ENCODE measurements at regions not wholly inside any gene's neighbourhood (a gene's known extent, or its start where the extent isn't known, plus 50 kb on each side); places are given as distances from the start of the nearest gene placed in this dataset.

DNA sequence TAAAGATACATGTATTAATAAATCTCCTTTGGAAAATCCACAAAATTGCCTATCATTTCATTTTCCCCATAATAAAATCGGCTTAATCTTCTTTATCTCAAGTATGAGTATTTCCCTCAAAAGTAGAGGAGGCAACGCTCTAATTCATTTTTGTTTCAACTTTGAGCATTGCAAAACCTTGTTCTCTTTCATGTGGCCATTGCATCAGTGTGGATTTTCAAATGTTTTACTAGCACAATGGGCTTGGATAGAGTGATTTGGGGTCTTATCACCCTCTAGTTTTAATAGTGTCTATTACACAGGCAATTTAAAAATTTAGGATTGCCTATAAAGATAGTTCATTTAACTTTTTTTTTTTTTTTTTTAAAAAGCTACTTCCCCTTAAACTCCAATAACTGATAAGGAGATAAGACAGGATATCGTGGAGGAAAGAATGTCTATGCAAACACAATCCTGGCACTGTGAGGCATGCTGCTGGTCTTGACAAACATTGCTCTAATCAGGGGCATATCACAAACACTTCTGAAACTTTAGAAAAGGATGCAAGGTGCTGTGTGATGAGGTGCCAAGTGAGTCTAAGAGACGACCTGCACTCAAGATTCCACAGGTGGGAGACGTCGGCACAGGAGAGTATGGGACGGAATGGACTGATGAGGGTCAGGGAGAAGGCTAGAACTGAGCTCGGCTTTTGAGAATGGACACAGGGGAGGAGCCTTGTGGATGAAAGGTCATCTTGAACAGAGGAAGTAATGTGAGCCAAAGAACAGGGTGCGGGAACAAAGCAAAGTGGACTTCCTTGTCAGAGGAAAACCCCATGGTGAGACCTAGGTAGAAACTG lies 199.7 kb downstream of the IRS2 start:
- Histone ChIP-seq H3K36me3 (ENCODE audit: control insufficient read depth, insufficient read depth, low read length) (no peaks in the 10 kb centered on the region), H3K9me3 (ENCODE audit: control insufficient read depth, insufficient read depth, low read length) (no peaks in the 10 kb centered on the region), H3K9ac (ENCODE audit: low read depth, low read length) (no peak overlapping the region), H3K4me1 (ENCODE audit: control insufficient read depth, insufficient read depth, low read length) (peaks cover 2% of the 10 kb centered on the region), H3K4me3 (ENCODE audit: low read depth, low read length) (no peak overlapping the region), H3K27me3 (ENCODE audit: control insufficient read depth, insufficient read depth, low read length) (no peaks in the 10 kb centered on the region)

DNA sequence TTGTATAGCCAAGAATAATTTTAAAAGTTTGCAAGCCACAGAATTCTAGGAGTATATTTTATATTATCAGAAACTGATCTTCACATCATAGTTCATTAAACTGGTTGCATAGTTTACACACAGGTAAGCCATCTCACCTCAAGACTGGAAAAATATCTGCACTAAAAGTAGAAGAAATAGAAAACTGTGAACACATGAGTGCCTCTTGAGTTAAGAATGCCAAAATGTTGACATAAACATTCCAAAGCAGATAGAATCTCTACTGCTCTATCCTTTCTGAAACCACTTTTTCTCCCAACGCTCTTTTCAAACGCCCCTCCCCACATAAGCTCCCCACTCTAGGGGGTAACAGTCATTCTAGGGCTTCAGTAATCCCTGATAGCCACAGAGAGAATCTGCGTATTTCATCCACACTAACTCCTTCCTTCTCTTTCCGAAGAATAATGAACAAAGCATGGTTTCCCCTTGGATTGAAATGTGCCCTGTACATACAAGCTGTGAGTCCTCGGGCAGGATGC lies 201.5 kb downstream of the IRS2 start:
- no peak overlapping the region for H3K4me3 ChIP-seq (ENCODE audit: low read depth, low read length)
- H3K36me3 ChIP-seq (ENCODE audit: control insufficient read depth, insufficient read depth, low read length), result no peaks in the 10 kb centered on the region
- H3K27me3 ChIP-seq (ENCODE audit: control insufficient read depth, insufficient read depth, low read length), result no peaks in the 10 kb centered on the region
- H3K9ac ChIP-seq (ENCODE audit: low read depth, low read length), result no peak overlapping the region
- peaks cover 2% of the 10 kb centered on the region for H3K4me1 ChIP-seq (ENCODE audit: control insufficient read depth, insufficient read depth, low read length)
- H3K9me3 ChIP-seq (ENCODE audit: control insufficient read depth, insufficient read depth, low read length), result no peaks in the 10 kb centered on the region

DNA sequence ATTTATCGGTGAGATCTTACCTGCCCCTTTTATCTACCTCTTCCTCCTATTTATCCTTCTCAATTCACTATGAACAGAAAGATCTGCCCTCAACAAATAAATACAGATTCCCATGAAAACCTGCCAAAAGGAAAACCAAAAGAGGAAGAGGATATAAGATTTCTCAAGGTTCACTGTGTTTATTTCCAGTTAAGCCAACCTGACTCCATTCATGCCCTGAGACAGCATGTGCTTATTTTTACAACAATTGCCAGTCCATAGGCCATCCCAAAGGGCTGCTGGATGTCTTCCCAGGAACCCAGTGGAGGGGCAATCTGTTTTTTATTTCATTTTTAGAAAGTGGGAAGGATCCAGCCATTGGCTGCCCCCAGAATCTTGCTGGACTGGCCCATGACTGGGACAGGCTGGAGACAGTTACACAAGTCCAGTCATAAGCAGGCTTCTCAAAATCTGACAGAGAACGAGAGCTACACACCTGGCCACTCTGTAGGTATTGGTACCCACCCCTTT lies 209.1 kb downstream of the IRS2 start:
- Histone ChIP-seq H3K9me3 (ENCODE audit: control insufficient read depth, insufficient read depth, low read length) (no peaks in the 10 kb centered on the region), H3K4me3 (ENCODE audit: low read depth, low read length) (no peak overlapping the region), H3K36me3 (ENCODE audit: control insufficient read depth, insufficient read depth, low read length) (no peaks in the 10 kb centered on the region), H3K27me3 (ENCODE audit: control insufficient read depth, insufficient read depth, low read length) (no peaks in the 10 kb centered on the region), H3K9ac (ENCODE audit: low read depth, low read length) (no peak overlapping the region), H3K4me1 (ENCODE audit: control insufficient read depth, insufficient read depth, low read length) (no peaks in the 10 kb centered on the region)

DNA sequence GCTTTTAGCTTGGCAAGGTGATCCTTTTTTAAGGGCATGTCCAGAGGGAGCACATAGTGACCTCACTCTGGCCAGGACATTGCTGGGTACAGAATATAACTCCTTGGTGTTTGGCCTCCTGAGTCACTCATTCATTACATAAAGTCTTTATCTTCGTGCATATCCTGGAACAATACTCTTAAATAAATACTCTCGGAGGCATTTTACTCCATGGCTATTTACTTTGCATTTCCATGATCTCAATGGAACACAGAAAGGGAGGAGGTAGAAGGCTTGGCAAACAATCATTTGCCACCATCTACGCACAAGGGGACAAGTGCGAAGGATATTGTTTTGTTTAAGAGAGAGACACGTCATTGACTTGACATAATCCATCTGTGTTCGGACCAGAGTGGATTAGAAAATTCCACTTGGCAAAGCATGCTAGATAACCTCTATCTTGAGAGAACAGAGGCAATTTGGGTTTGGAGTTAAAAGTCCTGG lies 210.0 kb downstream of the IRS2 start:
- no peak overlapping the region for H3K4me3 ChIP-seq (ENCODE audit: low read depth, low read length)
- H3K27me3 ChIP-seq (ENCODE audit: control insufficient read depth, insufficient read depth, low read length), result no peaks in the 10 kb centered on the region
- H3K4me1 ChIP-seq (ENCODE audit: control insufficient read depth, insufficient read depth, low read length), result no peaks in the 10 kb centered on the region
- no peaks in the 10 kb centered on the region for H3K36me3 ChIP-seq (ENCODE audit: control insufficient read depth, insufficient read depth, low read length)
- no peak overlapping the region for H3K9ac ChIP-seq (ENCODE audit: low read depth, low read length)
- no peaks in the 10 kb centered on the region for H3K9me3 ChIP-seq (ENCODE audit: control insufficient read depth, insufficient read depth, low read length)

DNA sequence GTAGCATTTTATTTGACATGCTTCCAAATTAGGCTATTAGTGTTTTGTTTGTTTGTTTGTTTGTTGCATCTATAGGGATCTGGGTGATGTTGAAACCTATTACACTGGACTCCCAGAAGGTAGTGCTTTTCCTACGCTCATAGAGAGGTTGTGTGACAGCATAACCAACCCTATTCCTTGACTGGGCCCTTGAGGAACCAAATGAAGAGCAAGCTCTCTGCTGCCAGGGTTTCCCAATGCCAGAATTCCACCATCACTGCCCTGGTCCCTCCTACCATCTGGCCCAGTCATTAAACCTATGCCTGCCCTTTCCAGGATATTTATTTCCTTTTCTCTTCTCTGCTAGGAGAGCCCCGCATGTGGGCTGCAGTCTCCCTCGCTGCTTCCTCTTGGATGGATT lies 210.6 kb downstream of the IRS2 start:
- no peak overlapping the region for H3K9ac ChIP-seq (ENCODE audit: low read depth, low read length)
- no peaks in the 10 kb centered on the region for H3K4me1 ChIP-seq (ENCODE audit: control insufficient read depth, insufficient read depth, low read length)
- no peaks in the 10 kb centered on the region for H3K9me3 ChIP-seq (ENCODE audit: control insufficient read depth, insufficient read depth, low read length)
- H3K36me3 ChIP-seq (ENCODE audit: control insufficient read depth, insufficient read depth, low read length), result no peaks in the 10 kb centered on the region
- H3K27me3 ChIP-seq (ENCODE audit: control insufficient read depth, insufficient read depth, low read length), result no peaks in the 10 kb centered on the region
- no peak overlapping the region for H3K4me3 ChIP-seq (ENCODE audit: low read depth, low read length)

DNA sequence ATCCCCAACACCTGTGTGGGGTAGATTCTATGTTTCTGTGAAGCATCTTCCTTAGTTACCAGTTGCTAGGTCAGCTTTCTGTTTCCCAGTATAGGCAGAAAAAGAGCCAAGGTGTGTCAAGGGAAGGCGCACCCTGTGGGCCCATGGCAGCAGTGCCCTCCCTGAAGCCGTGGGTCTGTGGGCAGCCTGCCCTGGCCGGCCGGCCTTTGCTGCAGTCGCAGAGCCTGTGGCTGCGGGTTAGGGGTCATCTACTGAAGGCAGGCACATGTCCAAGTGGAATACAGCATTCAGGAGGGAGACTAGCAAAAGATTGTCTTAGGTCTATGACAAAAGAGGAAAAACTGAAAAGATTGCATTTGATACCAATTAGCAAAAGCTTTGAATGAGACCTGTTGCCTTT lies 214.0 kb downstream of the IRS2 start:
- Histone ChIP-seq H3K27me3 (ENCODE audit: control insufficient read depth, insufficient read depth, low read length) (no peaks in the 10 kb centered on the region), H3K9me3 (ENCODE audit: control insufficient read depth, insufficient read depth, low read length) (no peaks in the 10 kb centered on the region), H3K36me3 (ENCODE audit: control insufficient read depth, insufficient read depth, low read length) (no peaks in the 10 kb centered on the region), H3K9ac (ENCODE audit: low read depth, low read length) (no peak overlapping the region), H3K4me3 (ENCODE audit: low read depth, low read length) (no peak overlapping the region), H3K4me1 (ENCODE audit: control insufficient read depth, insufficient read depth, low read length) (no peaks in the 10 kb centered on the region)

DNA sequence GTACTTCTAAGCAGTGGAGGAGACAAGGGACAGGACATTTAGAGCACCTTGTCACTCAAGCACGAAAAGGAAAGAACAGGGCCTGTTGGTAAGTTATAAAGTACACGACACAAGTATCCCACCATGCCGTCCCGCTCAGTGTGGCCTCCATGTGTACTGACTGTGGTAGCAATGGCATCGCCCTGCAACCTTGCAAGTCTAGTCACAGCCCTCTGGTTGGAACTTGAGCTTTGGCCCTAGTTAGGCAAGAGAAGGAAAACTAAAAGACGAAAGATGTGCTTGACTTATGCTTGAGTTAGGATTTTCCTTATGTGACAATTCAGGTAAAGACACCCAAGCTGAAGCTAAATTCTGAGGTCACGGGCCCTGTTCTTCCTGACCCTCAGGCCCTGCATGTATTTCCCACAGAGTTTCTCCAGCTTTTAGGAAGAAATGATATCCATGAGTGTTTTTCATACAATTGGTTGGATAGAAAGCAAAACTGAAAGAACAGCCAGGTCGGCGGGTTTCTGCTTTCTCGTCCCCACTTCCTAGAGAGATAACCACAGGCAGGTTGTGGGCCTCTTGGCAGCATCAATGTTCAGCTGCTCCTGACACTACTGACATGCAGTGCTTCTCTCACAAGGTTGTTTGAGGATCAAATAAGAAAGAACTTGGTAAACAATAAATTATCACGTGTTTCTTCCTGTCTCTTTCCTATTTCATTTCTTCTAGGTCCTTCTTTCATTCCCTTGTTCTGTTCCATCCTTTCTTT lies 216.2 kb downstream of the IRS2 start:
- no peaks in the 10 kb centered on the region for H3K27me3 ChIP-seq (ENCODE audit: control insufficient read depth, insufficient read depth, low read length)
- H3K36me3 ChIP-seq (ENCODE audit: control insufficient read depth, insufficient read depth, low read length), result no peaks in the 10 kb centered on the region
- no peaks in the 10 kb centered on the region for H3K4me1 ChIP-seq (ENCODE audit: control insufficient read depth, insufficient read depth, low read length)
- no peaks in the 10 kb centered on the region for H3K9me3 ChIP-seq (ENCODE audit: control insufficient read depth, insufficient read depth, low read length)
- H3K9ac ChIP-seq (ENCODE audit: low read depth, low read length), result no peak overlapping the region
- H3K4me3 ChIP-seq (ENCODE audit: low read depth, low read length), result no peak overlapping the region

DNA sequence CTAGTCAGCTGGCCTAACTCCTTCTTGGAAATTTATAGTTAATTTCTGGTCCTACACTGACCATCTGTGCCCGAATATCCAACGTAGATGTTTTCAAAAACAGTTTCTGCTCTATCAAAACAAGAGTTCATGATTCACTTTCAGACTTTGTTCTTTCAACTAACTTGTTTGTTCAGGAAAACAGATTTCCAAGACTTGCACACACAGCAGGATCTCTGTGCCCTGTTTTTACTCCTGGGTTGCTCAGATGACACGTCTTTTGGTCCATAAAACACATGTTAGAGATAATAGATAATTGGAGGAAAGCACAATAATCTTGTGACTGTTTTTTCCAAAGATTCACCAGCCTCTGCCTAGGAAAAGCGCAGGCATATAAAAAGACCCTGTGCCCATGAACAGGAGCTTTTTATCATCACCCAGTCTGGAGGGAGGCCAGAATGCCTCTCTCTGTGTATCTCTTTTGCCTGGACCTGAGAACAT lies 218.0 kb downstream of the IRS2 start:
- H3K9me3 ChIP-seq (ENCODE audit: control insufficient read depth, insufficient read depth, low read length), result no peaks in the 10 kb centered on the region
- no peaks in the 10 kb centered on the region for H3K27me3 ChIP-seq (ENCODE audit: control insufficient read depth, insufficient read depth, low read length)
- no peak overlapping the region for H3K9ac ChIP-seq (ENCODE audit: low read depth, low read length)
- H3K4me1 ChIP-seq (ENCODE audit: control insufficient read depth, insufficient read depth, low read length), result no peaks in the 10 kb centered on the region
- H3K4me3 ChIP-seq (ENCODE audit: low read depth, low read length), result no peak overlapping the region
- no peaks in the 10 kb centered on the region for H3K36me3 ChIP-seq (ENCODE audit: control insufficient read depth, insufficient read depth, low read length)

DNA sequence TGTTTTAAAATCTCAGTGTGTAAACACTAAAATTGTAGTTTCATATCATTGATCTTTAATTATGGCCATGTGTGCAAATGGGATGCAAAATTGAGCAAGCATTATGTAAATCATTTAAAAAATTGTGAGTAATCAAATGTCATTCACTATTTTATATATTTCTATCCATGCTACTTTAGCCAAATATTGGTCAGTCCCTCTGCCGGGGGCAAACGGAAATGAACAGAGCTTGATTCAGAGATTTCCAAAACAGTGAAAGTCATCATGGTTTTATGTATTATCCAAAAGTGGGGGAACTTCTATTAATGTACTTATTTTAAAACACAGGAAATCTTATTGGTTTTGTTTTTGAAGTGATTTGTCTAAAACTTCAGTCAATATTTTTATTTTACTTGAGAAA lies 219.1 kb downstream of the IRS2 start:
- H3K9me3 ChIP-seq (ENCODE audit: control insufficient read depth, insufficient read depth, low read length), result no peaks in the 10 kb centered on the region
- no peaks in the 10 kb centered on the region for H3K27me3 ChIP-seq (ENCODE audit: control insufficient read depth, insufficient read depth, low read length)
- H3K4me1 ChIP-seq (ENCODE audit: control insufficient read depth, insufficient read depth, low read length), result no peaks in the 10 kb centered on the region

DNA sequence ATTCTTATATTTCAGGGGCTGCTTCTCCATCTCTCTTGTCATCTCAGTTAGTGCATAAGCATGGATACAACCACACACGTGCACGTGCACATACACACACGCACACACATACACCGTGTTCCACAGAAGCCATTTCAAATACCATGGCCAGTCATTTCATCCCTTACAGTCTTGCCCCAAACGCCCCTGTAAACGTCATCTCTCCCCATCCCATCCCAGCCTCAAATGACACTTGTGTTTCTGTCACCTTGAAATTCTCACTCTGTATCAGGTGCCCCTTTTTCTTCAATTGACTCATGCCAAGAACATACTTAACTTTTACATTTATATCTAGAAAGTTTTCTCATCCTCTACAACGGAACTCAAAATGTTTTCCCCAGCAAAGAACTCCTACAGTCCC lies 220.5 kb downstream of the IRS2 start:
- Histone ChIP-seq H3K36me3 (ENCODE audit: control insufficient read depth, insufficient read depth, low read length) (no peaks in the 10 kb centered on the region), H3K4me1 (ENCODE audit: control insufficient read depth, insufficient read depth, low read length) (no peaks in the 10 kb centered on the region), H3K27me3 (ENCODE audit: control insufficient read depth, insufficient read depth, low read length) (no peaks in the 10 kb centered on the region)

More for the DNA sequence above, 219.1 kb downstream of the IRS2 start:
- Histone ChIP-seq H3K4me3 (ENCODE audit: low read depth, low read length) (no peak overlapping the region), H3K9ac (ENCODE audit: low read depth, low read length) (no peak overlapping the region), H3K36me3 (ENCODE audit: control insufficient read depth, insufficient read depth, low read length) (no peaks in the 10 kb centered on the region)

DNA sequence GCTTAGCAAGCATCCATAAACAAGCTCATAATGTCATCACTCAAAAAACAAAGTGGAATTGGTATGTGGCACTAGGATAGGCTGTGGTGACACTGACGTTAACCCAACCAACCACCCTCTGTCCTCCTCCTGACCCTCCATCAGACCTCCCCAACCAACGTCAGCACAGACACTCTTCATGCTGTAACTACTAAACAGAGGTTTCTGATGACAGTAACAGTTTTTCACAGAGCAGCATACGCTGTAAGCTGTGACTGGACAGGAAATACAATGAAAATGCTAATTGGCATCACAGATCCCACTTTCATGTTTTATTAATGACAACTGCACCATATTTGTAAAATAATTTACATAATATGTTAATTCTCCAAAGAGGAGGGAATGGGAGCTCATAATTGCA lies 238.0 kb downstream of the IRS2 start:
- Histone ChIP-seq H3K36me3 (ENCODE audit: control insufficient read depth, insufficient read depth, low read length) (no peaks in the 10 kb centered on the region), H3K4me1 (ENCODE audit: control insufficient read depth, insufficient read depth, low read length) (peaks cover 13% of the 10 kb centered on the region), H3K9ac (ENCODE audit: low read depth, low read length) (no peak overlapping the region), H3K4me3 (ENCODE audit: low read depth, low read length) (no peak overlapping the region), H3K27me3 (ENCODE audit: control insufficient read depth, insufficient read depth, low read length) (no peaks in the 10 kb centered on the region), H3K9me3 (ENCODE audit: control insufficient read depth, insufficient read depth, low read length) (no peaks in the 10 kb centered on the region)

More for the DNA sequence above, 220.5 kb downstream of the IRS2 start:
- no peak overlapping the region for H3K4me3 ChIP-seq (ENCODE audit: low read depth, low read length)
- H3K9ac ChIP-seq (ENCODE audit: low read depth, low read length), result no peak overlapping the region
- H3K9me3 ChIP-seq (ENCODE audit: control insufficient read depth, insufficient read depth, low read length), result no peaks in the 10 kb centered on the region
